Neural cell (in vitro differentiated cells): ENCODE measurements at regions not wholly inside any gene's neighbourhood (a gene's known extent, or its start where the extent isn't known, plus 50 kb on each side); places are given as distances from the start of the nearest gene placed in this dataset.

Experiments used
- H2AFZ ChIP-seq: fragments of 200-600, 300-800 bp; sonication (generic), shearing (Covaris generic); 2 replicates; pipeline ENCODE4 v1.6.0; 2014; ENCODE audit warnings: low read depth, mild to moderate bottlenecking, antibody characterized with exemption, low read length, moderate library complexity
- H3F3A ChIP-seq: fragments of 200-600 bp; shearing (Covaris generic); 2 replicates; pipeline ENCODE4 v1.6.1; 2016; ENCODE audit warnings: mild to moderate bottlenecking, moderate library complexity, mixed read lengths, antibody characterized with exemption, low read length; ENCODE audit not compliant: insufficient read depth, poor library complexity, severe bottlenecking
- H3K27ac ChIP-seq: fragments of 200-600, 300-800 bp; sonication (generic), shearing (Covaris generic); 2 replicates; pipeline ENCODE4 v1.5.1; 2014; ENCODE audit warnings: mild to moderate bottlenecking, low read length, moderate library complexity
- H3K27me3 ChIP-seq: fragments of 300-800, 200-600 bp; sonication (generic), shearing (Covaris generic); 2 replicates; pipeline ENCODE4 v1.6.0; 2014; ENCODE audit warnings: mild to moderate bottlenecking, low read depth, low read length, moderate library complexity; ENCODE audit not compliant: insufficient read depth
- H3K36me3 ChIP-seq: fragments of 300-800, 200-600 bp; sonication (generic), shearing (Covaris generic); 2 replicates; pipeline ENCODE4 v1.5.1; 2014; ENCODE audit warnings: mild to moderate bottlenecking, antibody characterized with exemption, low read length, moderate library complexity; ENCODE audit not compliant: insufficient read depth
- H3K4me2 ChIP-seq: fragments of 300-800, 200-600 bp; sonication (generic), shearing (Covaris generic); 2 replicates; pipeline ENCODE4 v1.6.0; 2014; ENCODE audit warnings: mild to moderate bottlenecking, low read length
- H3K4me3 ChIP-seq: fragments of 300-800, 200-600 bp; sonication (generic), shearing (Covaris generic); 2 replicates; pipeline ENCODE4 v1.5.1; 2014; ENCODE audit warnings: mild to moderate bottlenecking, low read length, moderate library complexity
- H3K79me2 ChIP-seq: fragments of 200-600 bp; shearing (Covaris generic); replicated peaks from 2 replicates; pipeline ENCODE4 v1.6.0; 2014; ENCODE audit warnings: mild to moderate bottlenecking, low read length, moderate library complexity; ENCODE audit not compliant: insufficient read depth
- H3K9ac ChIP-seq: fragments of 300-800, 200-600 bp; sonication (generic), shearing (Covaris generic); 2 replicates; pipeline ENCODE4 v1.6.1; 2016; ENCODE audit warnings: mild to moderate bottlenecking, low read length, mixed read lengths
- H3K9me2 ChIP-seq: fragments of 200-600 bp; shearing (Covaris generic); 2 replicates; pipeline ENCODE4 v1.6.1; 2016; ENCODE audit warnings: mild to moderate bottlenecking, low read length, mixed read lengths; ENCODE audit not compliant: insufficient read depth
- H3K9me3 ChIP-seq: fragments of 200-600, 300-800 bp; sonication (generic), shearing (Covaris generic); 2 replicates; pipeline ENCODE4 v1.6.1; 2016; ENCODE audit warnings: mild to moderate bottlenecking, mixed run types, low read length, moderate library complexity, mixed read lengths
- H4K20me1 ChIP-seq: fragments of 200-600 bp; shearing (Covaris generic); 2 replicates; pipeline ENCODE4 v1.6.1; 2016; ENCODE audit warnings: mild to moderate bottlenecking, mixed run types; ENCODE audit not compliant: insufficient read depth
- CTCF ChIP-seq: fragments of 450-650 bp; IDR thresholded peaks from 2 replicates; pipeline ENCODE4 v1.5.1; 2014; ENCODE audit warnings: antibody characterized with exemption, mild to moderate bottlenecking, moderate library complexity; ENCODE audit not compliant: poor library complexity, severe bottlenecking
- EP300 ChIP-seq: fragments of 450-650 bp; conservative IDR thresholded peaks from 2 replicates; pipeline ENCODE4 v1.6.1; 2014; ENCODE audit warnings: antibody characterized with exemption, mild to moderate bottlenecking, moderate library complexity; ENCODE audit not compliant: poor library complexity, severe bottlenecking
- EZH2 ChIP-seq: fragments of 200-600, 300-800 bp; shearing (Covaris generic), sonication (generic); IDR thresholded peaks from 2 replicates; pipeline ENCODE4 v1.6.1; 2014; ENCODE audit warnings: antibody characterized with exemption, low read length, borderline replicate concordance, mild to moderate bottlenecking; ENCODE audit not compliant: insufficient read depth, poor library complexity, severe bottlenecking
- MXI1 ChIP-seq: fragments of 450-650 bp; conservative IDR thresholded peaks from 2 replicates; pipeline ENCODE4 v1.6.1; 2014; ENCODE audit warnings: antibody characterized with exemption, mild to moderate bottlenecking; ENCODE audit not compliant: poor library complexity, severe bottlenecking
- POLR2AphosphoS5 ChIP-seq: IDR thresholded peaks from 2 replicates; pipeline ENCODE4 v1.6.1; 2012
- RAD21 ChIP-seq: fragments of 450-650 bp; conservative IDR thresholded peaks from 2 replicates; pipeline ENCODE4 v1.6.1; 2014; ENCODE audit warnings: antibody characterized with exemption, mild to moderate bottlenecking, moderate library complexity
- REST ChIP-seq: IDR thresholded peaks from 2 replicates; pipeline ENCODE4 v1.6.1; 2012; ENCODE audit warnings: borderline replicate concordance
- SMC3 ChIP-seq: fragments of 450-650 bp; conservative IDR thresholded peaks from 2 replicates; pipeline ENCODE4 v1.6.1; 2014; ENCODE audit warnings: antibody characterized with exemption, mild to moderate bottlenecking, moderate library complexity; ENCODE audit not compliant: poor library complexity
- TAF1 ChIP-seq: IDR thresholded peaks from 2 replicates; pipeline ENCODE4 v1.6.1; 2012; ENCODE audit warnings: low read depth

- Histone ChIP-seq H3K9me2 (no peaks in the 10 kb centered on the region), H3K9ac (no peak overlapping the region), H3K27me3 (no peaks in the 10 kb centered on the region), H3K9me3 (no peaks in the 10 kb centered on the region), H3K4me2 (no peak overlapping the region), H3K79me2 (no peaks in the 10 kb centered on the region), H3K36me3 (no peaks in the 10 kb centered on the region), H3K27ac (no peak overlapping the region), H4K20me1 (no peaks in the 10 kb centered on the region), H2AFZ (no peak overlapping the region), H3F3A (no peaks in the 10 kb centered on the region), H3K4me3 (no peak overlapping the region)
- no peak for TF ChIP-seq RAD21
- TF ChIP-seq MXI1 = no peak
- TF ChIP-seq EP300 = no peak
- no peak for TF ChIP-seq REST
Measured at GRCh38 chr18:51559198-51559901, 361.9 kb upstream of the MEX3C start.

GRCh38 chr18:51559902-51560287, 362.4 kb upstream of the MEX3C start:
- Histone ChIP-seq H3K9me2 (no peaks in the 10 kb centered on the region), H2AFZ (no peak overlapping the region), H4K20me1 (no peaks in the 10 kb centered on the region), H3K9ac (no peak overlapping the region), H3K27ac (no peak overlapping the region), H3K4me2 (no peak overlapping the region), H3K27me3 (no peaks in the 10 kb centered on the region), H3K36me3 (no peaks in the 10 kb centered on the region), H3K9me3 (no peaks in the 10 kb centered on the region), H3F3A (no peaks in the 10 kb centered on the region), H3K79me2 (no peaks in the 10 kb centered on the region), H3K4me3 (no peak overlapping the region)
- TF ChIP-seq EP300 = no peak
- TF ChIP-seq TAF1 = no peak
- no peak for TF ChIP-seq POLR2AphosphoS5
- no peak for TF ChIP-seq MXI1
- TF ChIP-seq EZH2 = no peak
- TF ChIP-seq RAD21 = no peak
- TF ChIP-seq SMC3 = no peak
- TF ChIP-seq REST = no peak
- TF ChIP-seq CTCF = no peak
